Inferior parietal cortex (tissue), 1 donor: ENCODE measurements at regions not wholly inside any gene's neighbourhood (a gene's known extent, or its start where the extent isn't known, plus 50 kb on each side); places are given as distances from the start of the nearest gene placed in this dataset.

Source experiments
- DNase-seq: peaks from one replicate; pipeline ENCODE4 v3.0.0-alpha.2; 2016; ENCODE audit errors: extremely low spot score

- no peak for DNase-seq
Measured at GRCh38 chr4:17296921-17297890, 214.7 kb downstream of the QDPR start.

GRCh38 chr4:17293901-17294300 lies 218.0 kb downstream of the QDPR start:
- DNase-seq = no peak

GRCh38 chr4:17288151-17288550 lies 223.7 kb downstream of the QDPR start:
- no peak for DNase-seq

- DNase-seq = no peak
Measured at GRCh38 chr4:17286752-17287460, 225.0 kb downstream of the QDPR start.

GRCh38 chr4:17285747-17286146 lies 226.1 kb downstream of the QDPR start:
- DNase-seq = no peak

- DNase-seq = no peak
Measured at GRCh38 chr4:17284323-17285175, 227.3 kb downstream of the QDPR start.

GRCh38 chr4:17283832-17284231 lies 228.1 kb downstream of the QDPR start:
- no peak for DNase-seq

GRCh38 chr4:17283251-17283650 lies 228.6 kb downstream of the QDPR start:
- DNase-seq = no peak

GRCh38 chr4:17280261-17281018 lies 231.4 kb downstream of the QDPR start:
- no peak for DNase-seq

GRCh38 chr4:17276776-17277175 lies 235.1 kb downstream of the QDPR start:
- DNase-seq = no peak

- DNase-seq = no peak
Measured at GRCh38 chr4:17275836-17276235, 236.1 kb downstream of the QDPR start.

- no peak for DNase-seq
Measured at GRCh38 chr4:17273047-17273446, 238.8 kb downstream of the QDPR start.

- no peak for DNase-seq
Measured at GRCh38 chr4:17272154-17272553, 239.7 kb downstream of the QDPR start.

- no peak for DNase-seq
Measured at GRCh38 chr4:17265653-17266052, 246.2 kb downstream of the QDPR start.

- no peak for DNase-seq
Measured at GRCh38 chr4:17265139-17265538, 246.8 kb downstream of the QDPR start.

- DNase-seq = no peak
Measured at GRCh38 chr4:17260166-17260907, 251.6 kb downstream of the QDPR start.

GRCh38 chr4:17258106-17258505 lies 253.8 kb downstream of the QDPR start:
- DNase-seq = no peak

GRCh38 chr4:17252131-17252530 lies 259.8 kb downstream of the QDPR start:
- no peak for DNase-seq

- DNase-seq = no peak
Measured at GRCh38 chr4:17251101-17251500, 260.8 kb downstream of the QDPR start.

GRCh38 chr4:17250591-17250990 lies 261.3 kb downstream of the QDPR start:
- no peak for DNase-seq

- DNase-seq = no peak
Measured at GRCh38 chr4:17246656-17247055, 265.2 kb downstream of the QDPR start.
